ENCODE measurements at regions not wholly inside any gene's neighbourhood (a gene's known extent, or its start where the extent isn't known, plus 50 kb on each side); places are given as distances from the start of the nearest gene placed in this dataset.
"Not testable (repeated sequence)": the region's sequence is repeated elsewhere in the genome, so short reads cannot be mapped to it uniquely, and the experiment has no call there.

- 91 to 94% methylated on average over 3 of the region's 3 CpGs for WGBS, 2 donors
- intact Hi-C loops (cut with DNase I): not testable (repeated sequence)
Observed at GRCh38 chr5:62240494-62240893, 65.5 kb upstream of the KIF2A start.

GRCh38 chr5:62242000-62242399, 64.0 kb upstream of the KIF2A start:
- H3K27ac ChIP-seq; H3K27me3 ChIP-seq; intact Hi-C loops (cut with DNase I); H3K36me3 ChIP-seq; DNase-seq; H3K9me3 ChIP-seq; H3K4me1 ChIP-seq; H3K4me3 ChIP-seq: not testable (repeated sequence)
- WGBS, 2 donors: 64 to 86% methylated on average over 5 of the region's 5 CpGs

More at GRCh38 chr5:62240494-62240893, 65.5 kb upstream of the KIF2A start:
- H3K36me3 ChIP-seq, H3K9me3 ChIP-seq, H3K27ac ChIP-seq, H3K4me3 ChIP-seq, H3K27me3 ChIP-seq, DNase-seq, H3K4me1 ChIP-seq: not testable (repeated sequence)

- H3K9me3 ChIP-seq; H3K27ac ChIP-seq; intact Hi-C loops (cut with DNase I); H3K36me3 ChIP-seq; H3K27me3 ChIP-seq; DNase-seq; H3K4me3 ChIP-seq; H3K4me1 ChIP-seq: not testable (repeated sequence)
- 64 to 88% methylated on average over 2 of the region's 2 CpGs for whole genome bisulfite sequencing, 2 donors
Observed at GRCh38 chr5:62243046-62243445, 63.0 kb upstream of the KIF2A start.

- H3K27ac ChIP-seq; DNase-seq; H3K4me3 ChIP-seq; H3K36me3 ChIP-seq; H3K4me1 ChIP-seq; H3K27me3 ChIP-seq; H3K9me3 ChIP-seq; intact Hi-C loops (cut with DNase I): not testable (repeated sequence)
- WGBS, 2 donors: 93% methylated on average over 6 of the region's 6 CpGs
Observed at GRCh38 chr5:62248192-62248591, 57.8 kb upstream of the KIF2A start.

GRCh38 chr5:62250085-62250484, 55.9 kb upstream of the KIF2A start:
- 80 to 88% methylated on average over 3 of the region's 3 CpGs for WGBS, 2 donors
- DNase-seq; intact Hi-C loops (cut with DNase I); H3K36me3 ChIP-seq; H3K9me3 ChIP-seq; H3K4me3 ChIP-seq; H3K27ac ChIP-seq; H3K4me1 ChIP-seq; H3K27me3 ChIP-seq: not testable (repeated sequence)

GRCh38 chr5:62250919-62251318, 55.1 kb upstream of the KIF2A start:
- H3K9me3 ChIP-seq; H3K27ac ChIP-seq; H3K36me3 ChIP-seq; H3K4me1 ChIP-seq; intact Hi-C loops (cut with DNase I); DNase-seq; H3K27me3 ChIP-seq; H3K4me3 ChIP-seq: not testable (repeated sequence)
- 95% methylated on average over 4 of the region's 4 CpGs for WGBS, 2 donors

- H3K27ac ChIP-seq; H3K4me3 ChIP-seq; H3K4me1 ChIP-seq; intact Hi-C loops (cut with DNase I); H3K27me3 ChIP-seq; DNase-seq; H3K36me3 ChIP-seq; H3K9me3 ChIP-seq: not testable (repeated sequence)
- 93 to 94% methylated on average over 2 of the region's 2 CpGs for WGBS, 2 donors
Observed at GRCh38 chr5:62252519-62252918, 53.5 kb upstream of the KIF2A start.

GRCh38 chr5:62255551-62255950, 50.5 kb upstream of the KIF2A start:
- H3K27me3 ChIP-seq; H3K36me3 ChIP-seq; H3K4me3 ChIP-seq; intact Hi-C loops (cut with DNase I); H3K27ac ChIP-seq; DNase-seq; H3K9me3 ChIP-seq; H3K4me1 ChIP-seq: not testable (repeated sequence)
- WGBS, 2 donors: 95 to 98% methylated on average over 1 of the region's 1 CpG

- Histone ChIP-seq H3K27me3 (no peaks in the 10 kb centered on the region), H3K27ac (no peak overlapping the region), H3K4me1 (no peaks in the 10 kb centered on the region), H3K36me3 (no peaks in the 10 kb centered on the region), H3K9me3 (no peaks in the 10 kb centered on the region), H3K4me3 (no peak overlapping the region)
- intact Hi-C loops (cut with DNase I): no loop called here
- no peak for DNase-seq
- TF ChIP-seq CTCF (IDR thresholded peaks at IDR 0.05) (no peak), EP300 (IDR thresholded peaks at IDR 0.05) (no peak), POLR2AphosphoS5 (IDR thresholded peaks at IDR 0.05) (no peak), POLR2A (IDR thresholded peaks at IDR 0.05) (no peak)
- 27 to 43% methylated on average over 8 of the region's 8 CpGs for WGBS, 2 donors
Observed at GRCh38 chr5:62256161-62257019, 49.6 kb upstream of the KIF2A start.

Data from sigmoid colon (tissue), 6 donors.